OCI-LY7 (cell line): ENCODE measurements at regions not wholly inside any gene's neighbourhood (a gene's known extent, or its start where the extent isn't known, plus 50 kb on each side); places are given as distances from the start of the nearest gene placed in this dataset.

Experiments used
- BruUV-seq: library from RNA; stranded (reverse); fragments of 400-500 nt; replicated peaks from 2 replicates; lab custom pipeline; 2021; lab: Mats Ljungman, UMichigan
- CTCF ChIA-PET: fragments of 300-600 bp; sonication (Branson Sonifier 250); formaldehyde crosslinking; loops from one replicate; lab custom pipeline; 2022; ENCODE audit warnings: antibody characterized with exemption; ENCODE audit not compliant: unreplicated experiment; lab: Charles Lee
- POLR2A ChIA-PET: fragments of 300-600 bp; sonication (Branson Sonifier 250); formaldehyde crosslinking; loops from one replicate; lab custom pipeline; 2022; ENCODE audit warnings: antibody characterized with exemption; lab: Charles Lee
- DNase-seq: peaks from one replicate; pipeline ENCODE4 v3.0.0-alpha.2; 2015; ENCODE audit warnings: low spot score
- H2AFZ ChIP-seq: fragments of 200-600 bp; sonication (generic), shearing (Covaris generic); 2 replicates; pipeline ENCODE4 v1.6.1; 2014; ENCODE audit warnings: mild to moderate bottlenecking, antibody characterized with exemption, low read length, moderate library complexity
- H3K27ac ChIP-seq: fragments of 200-600 bp; sonication (generic); 2 replicates; pipeline ENCODE4 v1.5.1; 2014; ENCODE audit warnings: mixed run types, low read depth, mild to moderate bottlenecking, moderate library complexity, low read length, inconsistent platforms; ENCODE audit not compliant: poor library complexity, severe bottlenecking
- H3K36me3 ChIP-seq: fragments of 200-600 bp; sonication (generic); 2 replicates; pipeline ENCODE4 v1.6.1; 2014; ENCODE audit warnings: mild to moderate bottlenecking, antibody characterized with exemption, low read length, moderate library complexity, mixed read lengths; ENCODE audit not compliant: insufficient read depth
- H3K4me1 ChIP-seq: fragments of 200-600 bp; sonication (generic); 2 replicates; pipeline ENCODE4 v1.5.1; 2014; ENCODE audit warnings: mild to moderate bottlenecking, low read length; ENCODE audit not compliant: insufficient read depth, poor library complexity, severe bottlenecking
- H3K4me2 ChIP-seq: fragments of 200-600 bp; sonication (generic); 2 replicates; pipeline ENCODE4 v1.6.1; 2014; ENCODE audit warnings: mild to moderate bottlenecking, low read length
- H3K4me3 ChIP-seq: fragments of 200-600 bp; sonication (generic); 2 replicates; pipeline ENCODE4 v1.5.1; 2014; ENCODE audit warnings: mild to moderate bottlenecking, low read depth, low read length; ENCODE audit not compliant: poor library complexity, severe bottlenecking
- H3K79me2 ChIP-seq: fragments of 200-600 bp; sonication (generic); 2 replicates; pipeline ENCODE4 v1.6.1; 2016; ENCODE audit warnings: low read depth, mild to moderate bottlenecking, low read length, moderate library complexity, mixed read lengths; ENCODE audit not compliant: insufficient read depth
- H3K9me2 ChIP-seq: fragments of 200-600 bp; sonication (generic); 2 replicates; pipeline ENCODE4 v1.6.1; 2016; ENCODE audit warnings: mild to moderate bottlenecking, low read length, mixed read lengths; ENCODE audit not compliant: insufficient read depth
- H3K9me3 ChIP-seq: fragments of 200-600 bp; sonication (generic); 2 replicates; pipeline ENCODE4 v1.6.1; 2014; ENCODE audit warnings: mild to moderate bottlenecking, mixed run types, low read length, mixed read lengths
- H4K20me1 ChIP-seq: fragments of 200-600 bp; sonication (generic); 2 replicates; pipeline ENCODE4 v1.6.1; 2014; ENCODE audit warnings: mild to moderate bottlenecking, antibody characterized with exemption, low read length, moderate library complexity, mixed read lengths; ENCODE audit not compliant: insufficient read depth
- CTCF ChIP-seq: fragments of 200-600 bp; sonication (generic); conservative IDR thresholded peaks from 2 replicates; pipeline ENCODE4 v1.5.1; 2014; ENCODE audit warnings: mild to moderate bottlenecking, antibody characterized with exemption, low read length, moderate library complexity, mixed read lengths
- EZH2phosphoT487 ChIP-seq: fragments of 200-600 bp; sonication (generic); IDR thresholded peaks from 2 replicates; pipeline ENCODE4 v1.6.1; 2018; ENCODE audit warnings: low read depth, borderline replicate concordance, mild to moderate bottlenecking, mixed run types, antibody characterized with exemption, low read length, moderate library complexity, mixed read lengths
- intact Hi-C: fragments of 100-400 bp; cut with micrococcal nuclease; formaldehyde crosslinking; loops from one replicate; pipeline ENCODE4 v1.10.0; 2022; ENCODE audit not compliant: unreplicated experiment

- ChIA-PET CTCF (no interaction called here), POLR2A (interaction anchor here (0.5 kb wide), 1 partner anchor 10 kb away, joined by 3 read pairs; no protein-coding TSS in a partner anchor)
Observed at GRCh38 chr4:85408301-85408700, 66.6 kb upstream of the ARHGAP24 start.

GRCh38 chr4:85409251-85409650 is 65.7 kb upstream of the ARHGAP24 start:
- Histone ChIP-seq H3K79me2 (no peaks in the 10 kb centered on the region), H3K36me3 (no peaks in the 10 kb centered on the region), H3K27ac (no peak overlapping the region), H3K9me2 (no peaks in the 10 kb centered on the region), H2AFZ (no peak overlapping the region), H3K4me2 (no peak overlapping the region), H3K9me3 (no peaks in the 10 kb centered on the region), H4K20me1 (no peaks in the 10 kb centered on the region), H3K4me3 (no peak overlapping the region), H3K4me1 (no peaks in the 10 kb centered on the region)
- ChIA-PET CTCF (no interaction called here), POLR2A (interaction anchor here (0.7 kb wide), 1 partner anchor 24 kb away, joined by 3 read pairs; no protein-coding TSS in a partner anchor)
- no TSS peak for BruUV-seq
- intact Hi-C loops: no loop called here
- no peak for DNase-seq
- TF ChIP-seq CTCF (no peak), EZH2phosphoT487 (no peak)

More at GRCh38 chr4:85408301-85408700, 66.6 kb upstream of the ARHGAP24 start:
- Histone ChIP-seq H3K27ac (no peak overlapping the region), H3K9me2 (no peaks in the 10 kb centered on the region), H3K4me3 (no peak overlapping the region), H3K79me2 (no peaks in the 10 kb centered on the region), H3K36me3 (no peaks in the 10 kb centered on the region), H4K20me1 (no peaks in the 10 kb centered on the region), H3K4me1 (no peaks in the 10 kb centered on the region), H3K9me3 (no peaks in the 10 kb centered on the region), H2AFZ (no peak overlapping the region), H3K4me2 (no peak overlapping the region)
- no TSS peak for BruUV-seq
- intact Hi-C loops: no loop called here
- DNase-seq: no peak
- no peak for TF ChIP-seq EZH2phosphoT487
- TF ChIP-seq CTCF: no peak

- CTCF ChIA-PET: no interaction called here
- H3K4me1 ChIP-seq: no peaks in the 10 kb centered on the region
- H3K9me3 ChIP-seq: no peaks in the 10 kb centered on the region
- no peak overlapping the region for H3K27ac ChIP-seq
- no peak overlapping the region for H3K4me3 ChIP-seq
- H2AFZ ChIP-seq: no peak overlapping the region
- DNase-seq: no peak
- H3K4me2 ChIP-seq: no peak overlapping the region
- H3K36me3 ChIP-seq: no peaks in the 10 kb centered on the region
- TF ChIP-seq CTCF (no peak), EZH2phosphoT487 (no peak)
- H3K79me2 ChIP-seq: no peaks in the 10 kb centered on the region
- no TSS peak for BruUV-seq
- H4K20me1 ChIP-seq: no peaks in the 10 kb centered on the region
- POLR2A ChIA-PET: no interaction called here
- intact Hi-C loops: no loop called here
- H3K9me2 ChIP-seq: no peaks in the 10 kb centered on the region
Observed at GRCh38 chr4:85411386-85411785, 63.6 kb upstream of the ARHGAP24 start.
